ENCODE measurements at regions not wholly inside any gene's neighbourhood (a gene's known extent, or its start where the extent isn't known, plus 50 kb on each side); places are given as distances from the start of the nearest gene placed in this dataset.

DNA sequence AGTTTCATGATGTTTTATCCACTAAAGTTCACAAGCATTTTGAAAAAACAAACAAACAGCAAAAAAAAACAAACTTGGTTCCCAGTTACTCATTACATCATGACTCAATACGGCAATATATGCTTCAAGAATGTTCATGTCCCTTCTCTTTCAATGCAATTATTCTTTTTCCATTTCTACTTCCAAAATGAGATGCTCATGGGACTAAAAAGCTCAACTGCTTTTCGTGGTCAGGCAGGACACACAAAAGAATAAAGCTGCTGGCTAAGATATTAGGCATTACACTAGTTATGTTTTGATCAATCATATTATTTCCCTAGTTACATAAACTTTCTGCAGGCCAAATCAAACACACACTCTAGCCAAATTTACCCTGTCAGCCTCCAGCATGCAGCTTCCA is 301.3 kb downstream of the EPHA4 start:
- TF ChIP-seq CTCF (IDR thresholded peaks at IDR 0.05; ENCODE audit: low read depth, low read length, poor library complexity, severe bottlenecking): no peak
- no peak for TF ChIP-seq EZH2phosphoT487 (IDR thresholded peaks at IDR 0.05; ENCODE audit: borderline replicate concordance, low read length)
